ENCODE measurements at regions not wholly inside any gene's neighbourhood (a gene's known extent, or its start where the extent isn't known, plus 50 kb on each side); places are given as distances from the start of the nearest gene placed in this dataset.
"Not testable (repeated sequence)": the region's sequence is repeated elsewhere in the genome, so short reads cannot be mapped to it uniquely, and the experiment has no call there.

DNA sequence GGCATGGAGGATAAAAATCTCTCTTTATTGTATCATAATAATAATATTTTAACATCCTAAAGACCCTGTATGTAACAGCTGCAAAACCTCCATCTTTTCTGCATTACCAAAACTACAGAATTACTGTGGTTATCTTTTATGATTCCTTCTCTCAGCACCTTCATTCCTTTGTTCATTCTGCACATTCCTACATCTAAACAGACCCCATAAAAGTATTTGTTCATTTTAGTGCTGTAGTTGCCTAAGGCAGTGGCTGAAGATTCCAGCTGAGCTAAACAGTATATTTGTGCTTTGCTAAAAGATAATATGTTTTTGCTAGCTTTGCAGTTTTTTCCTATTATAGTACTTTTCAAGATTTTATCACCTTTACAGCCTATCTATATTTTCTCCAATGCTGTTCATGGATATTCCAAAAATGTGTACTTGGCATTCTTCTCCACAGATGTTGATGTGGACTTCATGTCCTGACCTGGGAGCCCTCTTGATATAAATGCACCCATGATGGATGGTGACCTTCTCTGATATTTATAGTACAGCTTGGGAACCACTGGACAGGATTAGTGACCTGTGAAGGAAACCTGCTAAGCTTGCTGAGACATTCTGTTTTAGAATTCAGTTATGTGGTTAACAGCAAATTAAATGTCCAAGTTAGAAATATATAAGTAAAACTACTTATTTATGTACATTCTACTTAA is 2832.9 kb upstream of the PCDH20 start:
- DNase-seq, result no peak

DNA sequence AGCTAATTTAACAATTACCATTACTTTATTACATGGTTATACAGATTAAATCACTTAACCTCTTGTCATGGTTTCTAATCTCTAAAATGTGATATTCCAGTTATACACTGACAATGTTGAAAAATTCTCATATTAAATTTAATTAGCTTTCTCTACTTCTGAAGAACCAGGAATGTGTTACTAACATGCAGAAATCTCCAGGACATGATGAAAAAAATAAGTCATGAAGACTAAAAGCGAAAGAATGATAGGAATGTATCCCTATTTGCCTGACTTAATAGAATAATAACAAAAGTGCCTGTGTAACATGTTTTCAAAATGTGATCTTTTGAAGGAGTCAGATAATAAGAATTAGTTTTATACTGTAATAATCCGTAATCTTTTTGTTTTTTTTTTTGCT is 2823.7 kb upstream of the PCDH20 start:
- DNase-seq, result no peak

DNA sequence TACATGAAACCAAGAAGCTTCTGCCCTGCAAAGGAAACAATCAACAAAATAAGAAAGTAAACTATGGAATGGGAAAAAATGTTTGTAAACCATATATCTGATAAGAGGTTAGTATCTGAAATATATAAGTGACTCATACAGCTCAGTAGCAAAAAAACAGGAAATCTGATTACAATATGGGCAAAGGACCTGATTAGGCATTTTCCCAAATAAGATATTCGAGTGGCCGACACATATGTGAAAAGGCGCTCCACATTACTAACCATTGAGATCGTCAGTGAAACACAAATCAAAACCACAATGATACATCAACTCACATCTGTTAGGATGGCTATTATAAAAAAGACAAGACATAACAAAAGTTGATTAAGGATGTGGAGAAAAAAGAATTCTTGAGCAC is 2818.6 kb upstream of the PCDH20 start:
- DNase-seq, result no peak

GRCh38 chr13:64223016-64223415 is 2807.4 kb upstream of the PCDH20 start:
- no peak for DNase-seq

DNA sequence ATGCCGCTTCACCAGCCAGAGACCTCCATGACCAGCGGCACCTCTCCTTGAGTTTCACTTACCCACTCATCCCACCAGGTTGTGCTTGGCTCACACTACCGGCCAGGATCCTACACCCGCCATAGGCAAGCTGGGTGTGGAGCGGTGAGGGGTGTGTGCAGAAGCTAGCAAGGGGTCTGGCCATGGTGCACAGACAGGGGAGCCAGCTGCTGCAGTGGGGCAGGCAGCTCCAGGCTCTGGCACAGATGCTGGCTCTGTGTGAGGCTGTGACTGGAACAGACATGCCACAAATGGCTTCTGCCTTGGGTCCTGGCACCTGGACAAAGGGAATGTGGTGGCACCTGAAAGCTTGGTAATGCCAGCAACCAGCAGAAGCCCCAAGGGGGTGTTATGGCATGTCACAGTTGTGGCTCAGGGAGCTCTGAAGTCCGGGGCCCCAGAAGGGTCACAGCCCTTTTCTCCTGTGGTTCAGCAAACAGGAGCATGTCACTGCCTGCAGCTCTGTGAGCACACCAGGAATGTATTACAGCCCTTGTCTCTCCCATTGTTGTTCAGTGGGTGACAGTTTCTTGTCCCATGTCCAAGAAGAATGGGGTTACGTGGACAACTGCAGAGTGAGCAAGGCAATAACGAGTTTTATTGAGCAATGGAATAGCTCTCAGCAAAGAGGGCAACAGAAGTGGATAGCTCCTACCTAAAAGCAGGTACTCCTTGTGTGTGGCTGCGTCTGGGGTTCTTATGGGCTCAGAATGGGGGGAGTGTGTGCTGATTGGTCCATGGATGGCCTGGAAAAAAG is 2791.0 kb upstream of the PCDH20 start:
- no peak for DNase-seq

DNA sequence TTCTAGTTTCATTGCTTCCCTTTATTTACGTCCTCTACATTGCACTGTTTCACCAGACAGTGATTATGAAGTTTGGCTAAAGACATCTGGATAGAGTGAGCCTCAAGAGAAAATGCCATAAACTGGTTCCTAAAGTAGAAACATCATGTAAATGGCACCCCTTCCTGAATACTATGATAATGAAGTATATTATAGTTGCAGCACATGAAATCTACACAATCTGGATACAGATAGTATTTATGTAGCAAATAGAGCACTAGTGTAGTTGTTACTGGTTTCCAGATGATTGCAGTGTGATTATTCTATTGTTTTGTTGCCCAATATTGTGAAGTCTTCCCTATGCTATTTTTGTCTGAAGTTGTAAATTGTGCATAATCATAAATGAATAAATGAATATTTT is 2786.9 kb upstream of the PCDH20 start:
- no peak for DNase-seq

GRCh38 chr13:64197232-64197631 is 2781.6 kb upstream of the PCDH20 start:
- no peak for DNase-seq

GRCh38 chr13:64186503-64187250 is 2771.0 kb upstream of the PCDH20 start:
- no peak for DNase-seq

- DNase-seq, result no peak
Observed at GRCh38 chr13:64186071-64186470, 2770.4 kb upstream of the PCDH20 start.

- DNase-seq, result no peak
Observed at GRCh38 chr13:64180756-64181155, 2765.1 kb upstream of the PCDH20 start.

GRCh38 chr13:64165826-64166225 is 2750.2 kb upstream of the PCDH20 start:
- no peak for DNase-seq

DNA sequence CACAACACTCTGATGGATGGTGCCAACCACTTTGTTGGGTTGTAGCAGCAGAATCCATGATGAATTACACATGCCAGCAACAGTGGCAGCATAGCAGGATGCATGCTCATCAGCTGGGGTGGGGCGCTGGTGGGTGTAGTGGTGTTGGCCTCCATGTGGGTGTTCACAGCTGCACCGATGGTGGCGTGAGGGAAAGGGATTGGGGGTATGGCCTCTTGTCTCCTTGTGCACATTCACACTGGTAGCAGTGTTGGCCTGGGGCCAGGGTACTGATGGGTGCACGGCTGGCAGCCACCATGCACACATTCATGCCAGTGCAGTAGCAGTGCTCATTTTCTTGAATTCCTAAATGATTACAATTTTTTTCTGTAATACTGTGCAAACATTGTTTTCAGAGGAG is 2748.8 kb upstream of the PCDH20 start:
- no peak for DNase-seq

DNA sequence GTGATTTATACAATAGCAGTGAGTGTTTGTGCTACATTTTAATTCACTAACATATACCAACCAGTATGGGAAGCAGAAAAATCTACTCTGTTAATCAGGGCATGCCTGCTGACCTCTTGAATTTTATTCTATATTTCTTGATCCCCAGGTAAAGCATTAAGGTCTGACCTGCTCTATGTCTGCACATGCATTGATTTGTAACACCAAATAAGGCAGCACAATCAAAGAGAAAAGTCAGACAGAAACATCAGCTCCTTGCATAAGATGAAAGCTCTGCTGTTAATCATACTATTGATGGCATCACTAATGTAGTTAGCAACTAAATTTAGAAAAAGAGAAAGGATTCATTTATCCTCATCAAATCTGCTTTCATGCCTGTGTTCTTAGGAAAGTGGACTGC is 2744.8 kb upstream of the PCDH20 start:
- DNase-seq, result no peak

DNA sequence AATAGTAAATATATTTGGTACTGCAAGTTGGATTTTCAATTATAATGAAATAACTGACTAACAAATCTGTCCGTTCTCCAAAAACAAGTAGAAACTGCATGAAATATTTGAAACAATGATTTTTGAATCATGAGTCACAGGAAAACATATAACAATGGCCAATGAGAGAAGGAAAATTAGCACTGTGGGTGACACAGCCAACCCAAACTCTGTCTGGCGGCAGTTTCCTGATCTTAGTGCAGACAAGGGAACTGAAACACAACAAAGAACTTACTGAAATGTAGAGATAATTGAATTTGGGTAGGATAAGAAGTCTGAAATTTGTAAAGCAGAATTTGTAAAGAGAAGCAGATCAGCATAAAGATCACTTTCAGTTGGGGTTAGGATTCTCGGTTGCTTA is 2743.3 kb upstream of the PCDH20 start:
- DNase-seq, result no peak

DNA sequence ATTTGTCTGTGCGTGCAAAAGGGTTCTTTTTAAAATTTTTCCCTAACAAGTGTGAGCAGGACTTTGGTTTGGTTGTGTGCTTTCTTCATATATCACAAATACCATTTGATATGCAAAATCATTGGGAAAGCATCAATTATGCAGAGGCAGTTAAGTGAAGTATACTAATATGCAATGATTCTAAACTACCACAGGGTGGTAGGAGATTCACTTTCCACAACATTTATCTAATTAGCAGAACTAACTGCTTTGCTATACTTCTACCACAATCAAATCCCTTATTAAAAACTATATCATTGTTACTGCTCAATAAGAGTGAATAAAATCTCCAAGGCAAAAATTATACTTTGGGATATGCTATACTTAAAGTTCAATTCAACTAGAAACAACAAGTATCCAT is 2738.9 kb upstream of the PCDH20 start:
- DNase-seq, result no peak

GRCh38 chr13:64130600-64130999 is 2715.0 kb upstream of the PCDH20 start:
- DNase-seq, result no peak

GRCh38 chr13:64130171-64130570 is 2714.5 kb upstream of the PCDH20 start:
- no peak for DNase-seq

DNA sequence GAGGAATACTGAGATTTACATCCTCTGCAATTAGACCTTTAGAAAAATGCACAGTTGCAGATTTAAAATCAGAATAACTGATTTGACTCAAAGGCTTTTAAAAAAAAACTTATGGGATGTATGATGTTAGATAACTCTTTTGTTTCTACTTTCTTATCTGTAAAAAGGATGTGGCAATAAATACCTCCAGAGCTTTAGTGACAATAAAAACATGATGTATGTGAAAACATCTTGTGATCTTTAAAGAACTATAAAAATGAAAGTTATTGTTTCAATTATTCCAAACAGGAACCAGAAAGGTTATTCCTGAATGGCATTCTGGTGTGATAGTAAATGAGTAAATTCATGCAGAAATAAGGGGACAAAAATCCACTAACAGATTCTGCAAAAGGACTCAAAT is 2712.2 kb upstream of the PCDH20 start:
- DNase-seq, result no peak

- DNase-seq, result no peak
Observed at GRCh38 chr13:64127192-64127591, 2711.5 kb upstream of the PCDH20 start.

DNA sequence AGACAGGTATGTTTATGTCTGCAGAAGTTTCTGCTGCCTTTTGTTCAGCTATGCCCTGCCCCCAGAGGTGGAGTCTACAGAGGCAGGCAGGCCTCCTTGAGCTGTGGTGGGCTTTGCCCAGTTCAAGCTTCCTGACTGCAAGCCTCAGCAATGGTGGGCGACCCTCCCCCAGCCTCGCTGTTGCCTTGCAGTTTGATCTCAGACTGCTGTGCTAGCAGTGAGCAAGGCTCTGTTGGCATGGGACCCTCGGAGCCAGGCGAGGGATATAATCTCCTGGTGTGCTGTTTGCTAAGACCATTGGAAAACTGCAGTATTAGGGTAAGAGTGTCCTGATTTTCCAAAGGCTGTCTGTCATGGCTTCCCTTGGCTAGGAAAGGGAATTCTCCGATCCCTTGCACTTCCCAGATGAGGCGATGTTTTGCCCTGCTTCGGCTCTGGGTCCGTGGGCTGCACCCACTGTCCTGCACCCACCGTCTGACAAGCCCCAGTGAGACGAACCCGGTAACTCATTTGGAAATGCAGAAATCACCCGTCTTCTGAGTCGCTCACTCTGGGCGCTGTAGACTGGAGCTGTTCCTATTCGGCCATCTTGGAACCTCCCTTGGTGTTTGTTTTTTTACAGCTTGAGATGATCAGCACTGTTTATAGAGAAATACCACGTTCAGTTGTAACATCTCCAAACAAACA is 2705.5 kb upstream of the PCDH20 start:
- not testable (repeated sequence) for DNase-seq

DNA sequence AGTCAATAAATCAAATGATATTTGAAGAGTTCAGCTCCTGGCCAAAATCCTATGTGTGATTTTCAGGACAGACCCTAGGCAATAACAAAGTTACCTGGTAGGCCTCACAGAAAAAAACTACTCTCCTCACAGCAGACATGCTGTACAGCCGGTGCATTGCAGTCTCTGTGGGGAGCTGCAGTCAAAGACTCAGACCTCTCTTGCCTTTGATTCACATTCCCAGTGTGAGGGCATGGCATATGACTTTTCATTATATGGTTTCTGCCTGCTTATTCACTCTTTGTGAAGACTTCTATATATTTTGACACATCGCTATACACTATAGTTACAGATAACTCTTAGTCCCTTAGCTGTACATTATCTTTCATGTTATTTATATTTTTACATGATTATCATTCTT is 2684.3 kb upstream of the PCDH20 start:
- DNase-seq, result no peak

DNA sequence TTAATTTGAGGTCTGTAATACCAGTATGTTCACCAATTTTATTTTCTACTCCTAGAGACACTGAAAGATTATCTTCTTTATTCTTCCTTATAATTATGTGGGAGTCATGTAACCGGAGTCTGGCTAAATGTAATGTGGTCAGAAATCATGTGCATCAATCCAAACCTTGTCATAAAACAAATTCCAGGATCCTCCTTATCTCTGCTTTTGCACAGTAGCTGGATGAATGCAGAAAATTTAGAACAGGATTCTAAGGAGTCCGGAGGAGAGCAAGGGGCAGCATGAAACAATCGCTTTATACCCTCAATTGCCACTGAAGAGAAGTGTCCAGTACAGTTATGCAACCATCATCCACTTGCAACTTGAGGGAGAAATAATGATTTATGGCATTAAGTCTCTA is 2674.7 kb upstream of the PCDH20 start:
- no peak for DNase-seq

DNA sequence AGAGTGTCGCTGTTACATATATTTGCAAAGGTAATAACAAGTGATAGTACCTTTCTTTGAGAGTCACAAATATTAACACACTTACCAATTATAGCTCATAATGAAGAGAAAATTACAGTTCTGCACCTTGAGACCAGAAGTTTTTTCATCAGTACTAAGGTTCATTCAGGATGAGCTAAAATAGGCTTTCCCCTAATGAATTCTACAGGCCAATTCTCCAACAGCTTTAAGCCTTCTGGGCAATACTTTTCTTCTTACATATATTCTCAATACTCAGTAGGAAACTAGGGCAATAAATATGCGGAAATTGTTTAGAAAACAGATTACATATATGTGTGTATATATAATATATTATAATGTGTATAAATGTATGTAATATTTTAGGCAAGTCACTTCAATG is 2672.8 kb upstream of the PCDH20 start:
- DNase-seq, result no peak

Measured in CD4-positive, alpha-beta T cell treated with Interleukin-12 subunit alpha and Interleukin-12 subunit beta, for 1 hour (primary cell).